GM18867 (cell line): ENCODE measurements at regions not wholly inside any gene's neighbourhood (a gene's known extent, or its start where the extent isn't known, plus 50 kb on each side); places are given as distances from the start of the nearest gene placed in this dataset.
A peak's percentile ranks its signal among the peaks of the same experiment; 100 is the strongest.

ENCODE experiments used
- ATAC-seq: cut with Tn5 transposase; IDR thresholded peaks from one replicate; pipeline ENCODE4 v1.9.1; 2021; ENCODE audit warnings: mild to moderate bottlenecking, moderate library complexity; ENCODE audit not compliant: unreplicated experiment

DNA sequence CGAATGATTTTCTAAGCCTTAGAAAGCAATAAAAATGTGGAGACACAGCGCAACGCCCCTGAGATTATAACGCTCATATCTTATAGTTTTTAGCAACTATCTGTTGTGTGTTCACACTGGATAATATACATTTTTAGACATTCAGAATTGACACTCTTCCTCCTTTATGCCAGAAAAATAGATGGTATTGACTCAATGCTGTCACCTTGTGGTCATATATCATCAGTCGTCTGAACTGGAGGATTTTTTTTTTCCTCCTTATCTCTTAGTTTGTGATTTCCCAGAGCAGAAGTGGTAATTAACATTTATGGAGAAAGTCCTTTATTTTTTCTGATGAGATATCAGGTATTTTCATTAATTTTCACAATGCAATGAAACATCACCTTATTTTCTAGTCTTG is 759.6 kb downstream of the RAB28 start:
- ATAC-seq: peak; percentile 48

DNA sequence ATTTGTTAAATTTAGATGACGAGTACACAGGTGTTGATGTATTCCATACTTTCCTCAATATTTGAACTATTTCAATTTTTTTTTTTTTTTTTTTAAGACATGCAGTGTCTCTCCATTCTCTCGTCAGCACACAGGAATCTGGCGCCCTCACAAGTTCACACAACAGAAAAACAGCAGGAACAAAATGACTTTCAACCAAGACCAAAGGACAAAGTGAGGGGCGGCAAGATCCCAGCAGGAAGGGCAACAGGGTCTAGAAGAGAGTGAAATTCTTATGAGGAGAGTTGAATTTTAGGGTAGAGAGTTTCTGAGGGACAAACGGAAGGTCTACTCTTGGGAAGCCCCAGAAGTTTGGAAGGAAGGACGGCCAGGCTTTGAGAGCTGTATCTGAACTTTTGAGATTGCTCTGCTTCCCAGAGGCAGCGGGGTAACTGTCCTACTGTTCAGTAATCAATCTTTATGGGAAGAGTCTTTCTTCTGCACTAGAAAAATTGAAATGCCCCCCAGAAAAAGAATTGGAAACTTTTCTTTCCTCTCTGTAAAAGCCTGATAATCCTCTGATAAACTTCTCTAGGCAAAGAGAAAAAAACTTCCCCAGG is 760.2 kb downstream of the RAB28 start:
- ATAC-seq: no peak

DNA sequence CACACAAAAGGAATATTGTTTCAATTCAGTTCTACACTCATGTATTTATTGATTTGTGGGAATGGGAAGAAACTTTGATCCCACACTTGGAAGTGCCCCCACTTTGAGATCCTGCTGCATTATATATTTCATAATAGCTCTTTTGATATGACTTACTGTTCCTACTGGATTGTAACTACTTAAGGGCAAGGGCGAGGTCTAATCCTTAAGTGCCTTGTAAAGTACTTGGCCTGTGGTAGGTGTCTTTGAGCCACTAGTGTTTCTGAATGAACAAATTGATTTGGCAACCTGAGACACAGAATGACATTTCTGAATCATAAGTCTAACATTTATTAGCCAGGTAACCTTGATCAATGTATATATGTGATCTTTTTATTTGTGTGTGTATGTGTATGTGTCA is 767.2 kb downstream of the RAB28 start:
- ATAC-seq: no peak

DNA sequence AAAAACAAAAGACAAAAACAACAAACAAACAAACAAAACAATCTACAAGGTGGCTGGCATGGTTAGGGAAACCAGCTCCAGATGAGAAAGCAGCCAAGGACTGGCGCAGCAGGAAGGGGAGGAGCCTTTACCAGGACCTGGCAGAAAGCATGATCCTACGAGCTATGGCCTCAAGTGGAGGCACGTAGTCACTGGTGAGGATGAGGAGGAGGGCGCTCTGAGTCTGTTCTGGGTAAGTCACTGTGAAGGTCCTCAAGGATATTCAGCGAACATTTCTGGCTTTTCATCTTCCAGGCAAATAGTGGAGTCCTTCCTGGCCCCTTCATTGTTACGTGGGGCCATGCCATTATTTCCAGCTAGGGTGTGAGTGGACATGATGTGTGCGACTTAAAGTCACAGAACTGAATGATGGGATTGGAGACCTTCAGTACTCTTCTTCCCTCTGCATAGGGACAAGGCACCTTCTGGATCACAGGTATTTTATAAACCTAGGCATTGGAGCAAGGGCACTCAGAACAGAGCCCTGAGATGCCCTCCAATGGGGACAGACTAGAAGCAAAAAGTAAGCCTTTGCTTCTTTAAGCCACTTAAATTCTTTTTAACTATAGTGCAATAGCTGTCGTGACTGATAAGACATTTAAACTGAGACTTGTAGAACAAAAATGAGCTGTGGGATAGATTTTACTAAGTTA is 771.3 kb downstream of the RAB28 start:
- no peak for ATAC-seq

DNA sequence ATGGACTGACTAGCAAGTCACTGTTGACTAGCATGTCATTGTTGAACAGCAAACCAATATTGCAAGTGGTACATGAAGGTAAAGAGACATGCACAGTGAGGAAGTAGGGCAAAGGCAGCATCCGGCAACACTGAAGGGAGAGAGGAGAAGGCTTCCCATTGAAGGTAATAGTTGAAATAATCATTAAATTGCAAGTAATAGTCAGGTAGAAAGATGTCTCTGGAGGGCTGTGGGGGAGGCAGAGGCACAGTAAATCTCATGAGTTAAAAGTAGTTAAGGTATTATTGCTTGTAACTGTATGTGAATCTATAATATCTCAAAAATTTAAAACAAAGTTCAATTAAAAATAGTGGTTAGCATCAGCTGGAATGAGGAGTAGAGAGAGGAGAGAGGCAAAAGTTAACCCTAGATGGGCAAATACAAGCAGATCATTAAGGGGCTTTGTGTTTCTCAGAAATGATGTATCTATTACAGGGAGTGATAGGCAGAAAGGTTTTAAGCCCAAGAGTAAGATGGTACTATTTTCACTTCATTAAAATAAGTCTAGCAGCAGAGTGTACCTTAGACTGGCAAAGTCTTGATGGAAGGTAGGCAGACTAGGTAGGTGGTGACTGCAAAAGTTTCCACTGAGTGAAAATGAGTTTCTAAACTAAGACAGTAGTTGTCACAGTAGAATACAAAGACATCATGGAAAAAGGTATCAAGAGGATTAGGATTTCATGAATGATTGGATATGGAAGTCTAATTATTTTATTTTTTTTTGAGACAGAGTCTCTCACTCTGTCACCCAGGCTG is 776.6 kb downstream of the RAB28 start:
- no peak for ATAC-seq

DNA sequence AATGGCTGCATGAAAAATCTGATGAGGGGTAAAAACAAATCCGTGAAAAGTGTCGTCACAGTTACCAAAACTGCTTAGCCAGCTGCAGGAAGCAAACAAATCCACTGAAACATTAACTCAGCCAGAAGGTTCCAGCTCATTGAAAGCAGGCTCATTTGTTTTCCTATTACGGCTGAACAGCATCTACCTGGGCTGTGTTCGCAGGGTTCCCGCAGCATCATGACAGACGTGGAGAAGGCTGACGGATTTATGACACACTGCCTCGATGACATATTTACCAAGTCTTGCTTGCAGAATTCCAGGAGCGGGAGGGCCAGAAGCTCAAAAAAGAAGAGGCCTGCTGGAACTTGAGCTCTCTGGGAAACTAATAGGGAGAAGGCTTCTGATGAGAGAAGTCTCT is 781.1 kb downstream of the RAB28 start:
- ATAC-seq: no peak

DNA sequence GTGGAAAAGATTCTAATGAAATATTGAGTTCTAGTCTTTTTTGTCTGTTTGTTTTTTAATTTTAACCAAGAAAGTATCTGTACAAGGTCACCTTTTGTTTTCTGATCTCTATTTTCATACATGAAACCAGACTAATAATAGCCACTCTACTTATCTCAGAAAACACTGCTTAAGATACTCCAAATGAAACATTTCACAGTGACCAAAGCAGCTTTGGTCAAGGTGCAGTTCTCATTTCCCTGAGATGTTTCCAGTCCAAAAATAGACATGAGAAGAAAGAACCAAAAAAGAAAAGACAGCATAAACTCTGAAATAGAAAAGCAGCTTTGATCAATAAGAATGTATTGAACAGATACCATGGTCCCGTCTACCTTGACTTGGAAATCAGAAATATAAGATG is 782.8 kb downstream of the RAB28 start:
- ATAC-seq: peak; percentile 81

DNA sequence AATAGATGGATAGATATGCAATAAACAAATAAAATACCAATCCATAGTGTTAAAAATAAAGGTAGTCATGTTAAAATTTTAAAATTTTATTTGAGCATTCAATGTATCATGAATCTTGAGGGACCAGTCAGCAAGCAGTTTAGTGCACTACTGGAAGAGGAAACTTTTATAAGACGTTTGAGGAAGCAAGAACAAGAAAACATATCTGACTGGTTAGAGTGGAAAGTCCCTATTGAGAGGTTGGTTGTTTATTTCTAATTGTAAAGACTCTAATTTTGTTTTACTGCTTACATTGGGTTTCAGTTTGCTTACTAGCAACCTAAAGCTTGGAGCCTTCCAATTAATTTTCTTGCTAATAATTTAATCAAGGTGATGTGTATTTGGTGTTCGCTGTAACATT is 786.2 kb downstream of the RAB28 start:
- ATAC-seq: peak; percentile 35

DNA sequence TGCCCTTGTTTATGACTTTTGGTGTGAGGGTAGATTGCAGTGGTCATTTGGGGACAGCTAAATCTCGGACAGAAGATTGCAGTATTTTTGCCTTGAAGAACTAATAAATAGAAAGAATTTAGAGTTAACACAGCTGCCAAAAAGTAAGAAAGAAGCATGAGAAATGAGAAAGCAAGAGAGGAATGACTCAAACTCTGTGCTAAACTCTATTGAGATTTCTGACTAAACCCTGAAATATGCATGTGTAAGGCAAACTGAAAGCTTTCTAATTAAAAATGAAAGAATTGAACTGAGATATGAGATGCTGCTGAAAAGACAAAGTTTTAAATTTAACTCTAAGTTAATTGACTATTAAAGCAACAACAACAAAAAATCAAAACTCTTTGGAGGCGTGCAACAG is 791.3 kb downstream of the RAB28 start:
- ATAC-seq: peak; percentile 62

DNA sequence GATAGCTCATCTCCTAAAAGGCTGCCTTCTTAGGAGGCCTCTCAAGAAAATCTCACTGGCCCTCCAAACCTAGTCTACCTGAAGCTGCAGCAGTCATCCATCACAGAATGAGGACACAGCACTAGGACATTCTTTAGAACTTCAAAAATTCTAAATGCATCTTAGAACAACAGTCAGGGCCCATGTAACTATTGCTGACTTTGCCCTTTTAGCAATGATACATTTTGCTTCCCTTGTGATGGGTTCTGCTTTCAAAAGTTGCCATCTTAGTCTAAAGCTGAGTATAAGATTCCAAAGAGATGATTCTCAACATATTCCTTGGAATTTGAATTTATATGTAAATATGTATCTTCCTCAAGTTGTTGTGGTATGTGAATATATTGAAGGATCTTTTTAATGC is 793.0 kb downstream of the RAB28 start:
- no peak for ATAC-seq

DNA sequence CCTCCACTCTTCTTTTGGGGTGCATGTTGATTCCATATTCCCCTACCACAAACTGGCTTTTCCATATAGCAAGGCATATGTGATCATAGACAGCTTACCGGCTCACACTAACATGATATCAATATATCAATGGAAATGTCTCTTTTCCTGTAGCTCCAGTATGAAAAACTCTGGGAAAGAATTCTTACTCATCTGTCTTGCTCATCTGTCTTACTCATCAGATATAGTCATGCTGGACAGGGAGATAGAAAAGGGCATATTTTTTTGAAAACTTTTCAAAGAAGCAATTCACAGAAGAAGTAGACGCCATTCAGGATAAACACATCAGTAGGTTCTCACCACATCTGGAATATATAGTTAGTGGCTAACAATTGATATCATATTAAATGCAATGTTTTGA is 794.7 kb downstream of the RAB28 start:
- ATAC-seq: no peak

DNA sequence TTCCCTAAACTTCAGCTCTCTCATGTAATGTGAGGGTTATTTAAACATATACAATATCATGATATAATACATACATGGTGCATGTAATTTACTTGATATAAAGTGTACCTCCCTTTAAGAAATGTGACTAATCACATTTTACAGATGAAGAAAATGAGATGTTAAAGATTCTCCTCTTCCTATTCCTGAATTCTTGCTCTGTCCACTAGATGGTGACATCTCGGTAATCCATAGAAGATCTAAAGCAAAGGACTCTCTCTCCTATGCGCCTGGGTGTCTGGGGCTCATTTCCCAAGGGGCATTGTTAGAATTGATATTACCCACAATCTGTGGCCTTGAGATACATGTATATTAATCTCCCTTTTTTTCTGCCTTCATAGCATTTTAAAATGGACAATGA is 804.9 kb downstream of the RAB28 start:
- peak; percentile 60 for ATAC-seq

DNA sequence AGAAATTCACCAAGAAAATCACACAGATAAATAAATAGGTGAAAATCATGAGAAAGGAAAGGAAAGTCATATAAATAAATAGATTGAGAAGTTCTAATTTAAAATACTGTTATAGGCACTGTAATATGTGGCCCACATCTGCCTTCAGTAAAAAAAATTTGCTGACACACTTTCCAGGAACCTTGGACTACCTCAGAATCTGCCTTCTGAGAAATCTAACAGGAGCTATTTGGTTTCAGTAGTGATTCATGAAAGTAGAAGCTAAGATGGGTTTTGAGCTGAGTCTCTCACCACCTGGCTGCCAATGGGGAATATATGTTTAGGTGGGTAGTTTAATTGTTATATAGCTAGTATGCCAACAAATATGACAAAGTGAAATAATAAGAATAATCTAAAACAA is 810.0 kb downstream of the RAB28 start:
- no peak for ATAC-seq

DNA sequence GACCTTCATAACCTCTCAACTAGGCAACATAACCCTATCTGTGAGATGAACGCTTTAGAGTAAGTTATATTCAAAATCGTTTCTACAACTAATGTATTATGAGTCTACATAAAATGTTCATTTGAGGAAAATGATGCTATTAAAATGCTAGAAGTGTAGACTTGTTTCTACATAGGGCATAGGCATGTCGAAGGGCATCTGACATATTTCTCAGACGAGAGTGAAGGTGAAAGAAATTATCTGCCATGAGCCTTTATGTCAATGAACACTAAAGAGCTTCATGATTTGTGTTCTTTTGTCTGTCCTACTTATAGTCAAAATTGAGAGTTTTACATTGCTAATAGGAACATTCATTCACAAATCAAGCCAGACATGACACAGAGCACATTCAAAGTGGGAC is 811.8 kb downstream of the RAB28 start:
- ATAC-seq: no peak

DNA sequence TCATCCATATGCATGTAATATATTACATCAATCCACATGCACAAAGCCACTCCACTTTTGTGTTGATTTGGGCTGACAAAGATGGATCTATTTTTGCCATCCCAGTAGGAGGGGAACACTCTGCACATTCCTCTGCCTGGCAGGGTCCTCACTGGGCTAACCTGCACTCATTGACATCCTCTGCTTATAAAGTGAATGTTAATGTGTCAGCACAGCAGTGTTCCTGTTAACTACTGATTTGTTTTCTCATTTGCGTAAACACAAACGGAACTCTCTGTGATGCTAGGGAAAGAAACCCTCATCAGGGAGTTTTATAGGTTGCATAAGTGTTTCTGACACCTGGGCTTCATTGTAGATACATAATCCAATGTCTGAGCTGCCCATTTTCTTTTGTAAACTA is 826.0 kb downstream of the RAB28 start:
- no peak for ATAC-seq

DNA sequence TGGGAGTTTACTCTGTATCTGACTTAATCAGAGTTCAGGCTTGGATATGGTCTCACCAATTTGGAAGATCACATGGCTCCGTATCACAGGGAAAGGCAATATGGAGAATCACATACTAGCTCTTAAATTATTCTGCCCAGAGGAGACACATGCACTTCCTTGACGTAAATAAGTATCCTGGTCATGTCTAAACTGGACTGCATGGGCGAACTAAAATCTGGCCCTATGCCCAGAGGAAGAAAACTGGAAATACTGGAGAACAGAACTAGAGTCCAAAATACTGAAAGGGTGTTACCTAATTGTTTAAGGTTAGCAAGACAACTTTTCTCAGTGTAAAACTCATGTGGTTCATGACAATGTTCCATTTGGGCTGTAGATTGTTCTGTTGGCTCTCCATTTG is 832.3 kb downstream of the RAB28 start:
- ATAC-seq: no peak

DNA sequence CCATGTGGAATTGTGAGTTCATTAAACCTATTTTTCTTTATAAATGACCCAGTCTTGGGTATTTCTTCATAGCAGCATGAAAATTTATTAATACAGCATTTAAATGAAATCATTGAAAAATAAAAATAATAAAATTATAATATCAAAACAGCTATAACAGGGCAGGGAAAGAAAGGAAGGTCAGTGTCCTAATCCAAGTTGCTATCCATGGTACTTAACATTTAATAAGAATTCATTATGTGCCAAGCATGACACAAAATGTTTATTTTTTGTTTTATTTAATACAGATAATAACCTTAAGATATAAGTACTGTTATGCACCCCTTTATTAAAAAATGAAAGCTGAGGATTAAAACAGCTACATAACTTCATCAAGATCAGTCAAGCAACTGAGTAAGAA is 838.4 kb downstream of the RAB28 start:
- ATAC-seq: no peak

DNA sequence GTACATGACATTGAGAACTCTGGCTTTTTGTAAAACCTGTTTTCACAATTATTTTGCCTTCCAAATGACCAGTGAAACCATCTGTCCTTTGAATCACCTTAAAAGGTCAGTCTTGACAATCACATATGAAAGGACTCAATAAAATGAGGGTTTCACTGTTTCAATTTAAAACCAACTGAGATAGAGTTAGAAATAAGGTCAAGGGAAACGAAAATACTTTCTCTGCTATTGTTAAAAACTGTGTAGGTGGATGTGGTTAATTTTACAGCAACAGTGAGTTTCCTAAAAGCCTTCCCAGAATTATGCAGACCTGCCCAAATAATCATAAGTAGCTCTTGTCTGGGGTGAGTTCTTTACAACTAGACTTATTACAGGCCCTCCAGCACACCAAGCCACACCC is 839.9 kb downstream of the RAB28 start:
- ATAC-seq: no peak

DNA sequence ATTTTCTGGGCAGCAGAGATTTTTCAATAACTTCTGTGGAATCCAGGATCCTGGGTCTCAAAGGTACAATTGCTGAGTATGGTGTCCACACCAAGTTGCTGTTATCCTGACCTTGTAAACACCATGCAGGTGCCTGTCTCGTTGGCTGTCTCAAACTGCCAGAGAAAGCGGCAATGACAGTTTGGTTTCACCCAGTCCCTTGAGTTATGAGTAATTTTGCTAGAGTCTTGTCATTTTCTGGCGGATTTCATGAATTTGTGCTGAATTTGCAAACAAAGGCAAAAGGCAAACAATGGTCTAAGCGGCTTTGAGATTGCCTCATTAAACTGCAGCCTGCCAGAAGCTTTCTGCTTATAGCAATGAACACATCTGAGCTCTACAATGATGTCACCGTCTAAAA is 847.9 kb downstream of the RAB28 start:
- ATAC-seq: no peak

DNA sequence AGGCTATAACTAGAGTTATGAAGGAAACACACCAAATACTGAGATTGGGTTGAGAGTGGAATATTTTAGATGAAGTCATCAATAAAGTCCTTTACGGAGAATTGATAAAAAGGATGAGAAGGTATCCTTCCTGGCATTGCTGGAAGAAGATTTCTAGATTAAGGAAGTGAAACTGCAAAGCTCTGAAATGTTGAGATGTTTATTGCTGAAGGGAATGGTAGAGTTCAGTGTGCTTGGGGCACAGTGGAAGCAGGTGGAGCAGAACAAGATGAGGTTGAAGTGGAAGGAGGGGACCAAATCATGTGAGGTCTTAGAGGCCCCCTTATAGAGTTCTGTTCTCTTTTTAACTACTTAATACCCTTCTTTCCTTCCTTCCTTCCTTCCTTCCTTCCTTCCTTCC is 848.5 kb downstream of the RAB28 start:
- no peak for ATAC-seq

DNA sequence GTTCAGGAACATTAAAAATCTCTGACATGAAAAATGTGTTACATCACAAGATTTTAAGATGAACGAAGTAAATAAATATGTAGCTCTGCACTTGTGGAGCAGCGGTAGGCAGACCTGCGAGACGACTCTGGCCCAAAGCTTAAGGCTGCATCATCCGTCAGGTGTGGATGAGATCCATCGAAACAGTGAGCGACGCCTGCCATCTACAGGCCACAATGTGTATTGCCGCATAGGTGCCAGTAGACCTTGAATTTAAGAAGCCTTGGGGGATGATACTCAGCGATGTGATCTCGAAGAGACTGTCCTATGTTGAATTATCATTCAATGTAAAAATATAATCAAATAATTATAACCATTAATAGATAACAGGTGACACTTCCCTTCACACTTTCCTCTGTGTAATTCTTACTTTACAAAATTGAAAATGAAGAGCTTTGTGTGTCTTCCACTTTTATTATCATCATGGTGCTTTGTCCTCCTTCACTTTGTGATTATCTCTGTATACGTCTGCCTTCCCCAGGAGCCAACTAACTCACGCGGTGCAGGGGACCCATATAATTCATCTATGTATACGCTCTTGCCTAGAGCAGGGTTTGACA is 851.0 kb downstream of the RAB28 start:
- peak; percentile 99 for ATAC-seq

DNA sequence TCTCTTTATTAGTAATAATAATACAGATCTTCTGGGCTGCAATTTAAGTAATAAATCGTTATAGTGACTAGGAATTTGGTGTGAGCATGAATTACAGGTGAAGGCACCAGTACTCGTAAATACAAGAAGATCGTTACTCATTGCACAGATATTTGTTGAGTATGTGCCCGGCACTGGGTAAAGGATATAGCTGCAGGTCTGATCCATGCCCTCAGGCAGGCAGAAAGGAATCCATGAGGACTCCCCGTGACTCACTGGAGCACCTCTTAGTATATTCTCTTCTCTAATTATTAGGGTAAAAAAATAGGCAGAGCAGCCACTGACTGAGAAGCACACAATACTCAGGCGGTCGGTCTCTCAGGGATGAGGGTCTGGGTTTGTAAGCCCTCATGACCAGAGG is 868.3 kb downstream of the RAB28 start:
- ATAC-seq: no peak
